A673 (cell line): ENCODE measurements at regions not wholly inside any gene's neighbourhood (a gene's known extent, or its start where the extent isn't known, plus 50 kb on each side); places are given as distances from the start of the nearest gene placed in this dataset.

ENCODE experiments used
- BruUV-seq: library from RNA; stranded (reverse); fragments of 400-500 nt; replicated peaks from 2 replicates; lab custom pipeline; 2021; lab: Mats Ljungman, UMichigan
- CTCF ChIA-PET: fragments of 300-600 bp; sonication (Branson Sonifier 250); formaldehyde crosslinking; loops from one replicate; lab custom pipeline; 2022; ENCODE audit warnings: antibody characterized with exemption; lab: Charles Lee
- POLR2A ChIA-PET: fragments of 300-600 bp; sonication (Branson Sonifier 250); formaldehyde crosslinking; loops from one replicate; lab custom pipeline; 2022; ENCODE audit warnings: antibody characterized with exemption; ENCODE audit not compliant: low non-redundant PET; lab: Charles Lee
- DNase-seq: peaks from one replicate; pipeline ENCODE4 v3.0.0-alpha.2; 2015; ENCODE audit warnings: low spot score
- H3K27ac ChIP-seq: fragments of 200-600 bp; sonication (generic); 2 replicates; pipeline ENCODE4 v1.5.1; 2016; ENCODE audit warnings: mixed run types, low read depth, mild to moderate bottlenecking, mixed read lengths, antibody characterized with exemption, low read length; ENCODE audit not compliant: poor library complexity, severe bottlenecking
- H3K27me3 ChIP-seq: fragments of 200-600 bp; sonication (generic); replicated peaks from 2 replicates; pipeline ENCODE4 v1.6.1; 2017; ENCODE audit warnings: mixed run types, low read depth, mild to moderate bottlenecking, mixed read lengths, antibody characterized with exemption, low read length; ENCODE audit not compliant: insufficient read depth, poor library complexity
- H3K36me3 ChIP-seq: fragments of 200-600 bp; sonication (generic); 2 replicates; pipeline ENCODE4 v1.6.1; 2016; ENCODE audit warnings: mixed run types, mild to moderate bottlenecking, mixed read lengths, antibody characterized with exemption, low read length; ENCODE audit not compliant: insufficient read depth, poor library complexity, severe bottlenecking
- H3K4me1 ChIP-seq: fragments of 200-600 bp; sonication (generic); 2 replicates; pipeline ENCODE4 v1.6.1; 2017; ENCODE audit warnings: mixed run types, mild to moderate bottlenecking, mixed read lengths, antibody characterized with exemption, low read length; ENCODE audit not compliant: insufficient read depth, poor library complexity, severe bottlenecking
- H3K4me3 ChIP-seq: fragments of 200-600 bp; sonication (generic); 2 replicates; pipeline ENCODE4 v1.5.1; 2016; ENCODE audit warnings: low read depth, mixed run types, mild to moderate bottlenecking, mixed read lengths, low read length; ENCODE audit not compliant: poor library complexity, severe bottlenecking
- H3K9me3 ChIP-seq: fragments of 200-600 bp; sonication (generic); 2 replicates; pipeline ENCODE4 v1.6.1; 2016; ENCODE audit warnings: mixed run types, low read depth, mild to moderate bottlenecking, mixed read lengths, antibody characterized with exemption, low read length; ENCODE audit not compliant: poor library complexity, severe bottlenecking
- CTCF ChIP-seq: fragments of 300-800, 200-600 bp; sonication (generic); conservative IDR thresholded peaks from 2 replicates; pipeline ENCODE4 v1.5.1; 2017; ENCODE audit warnings: low read depth, mild to moderate bottlenecking, antibody characterized with exemption, low read length, moderate library complexity, mixed read lengths
- EZH2 ChIP-seq: fragments of 200-600 bp; sonication (generic); IDR thresholded peaks from 2 replicates; pipeline ENCODE4 v1.6.1; 2017; ENCODE audit warnings: borderline replicate concordance, low read depth, mild to moderate bottlenecking, mixed read lengths, antibody characterized with exemption, low read length; ENCODE audit not compliant: poor library complexity, severe bottlenecking
- intact Hi-C: fragments of 100-400 bp; cut with micrococcal nuclease; formaldehyde crosslinking; loops from one replicate; pipeline ENCODE4 v1.10.0; 2022; ENCODE audit not compliant: unreplicated experiment

- BruUV-seq: no TSS peak
- Histone ChIP-seq H3K36me3 (no peaks in the 10 kb centered on the region), H3K4me3 (no peak overlapping the region), H3K27ac (no peak overlapping the region), H3K4me1 (peaks cover 5% of the 10 kb centered on the region), H3K27me3 (peaks cover 7% of the 10 kb centered on the region), H3K9me3 (no peaks in the 10 kb centered on the region)
- intact Hi-C loops: no loop called here
- no peak for DNase-seq
- ChIA-PET POLR2A (no interaction called here), CTCF (no interaction called here)
- TF ChIP-seq EZH2: no peak
- no peak for TF ChIP-seq CTCF
Observed at GRCh38 chr1:23616292-23616824, 57.1 kb upstream of the ID3 start.

GRCh38 chr1:23615852-23616251 lies 56.6 kb upstream of the ID3 start:
- H3K27me3 ChIP-seq: peaks cover 7% of the 10 kb centered on the region
- no TSS peak for BruUV-seq
- ChIA-PET POLR2A (no interaction called here), CTCF (no interaction called here)
- no peak overlapping the region for H3K4me3 ChIP-seq
- H3K36me3 ChIP-seq: no peaks in the 10 kb centered on the region
- H3K9me3 ChIP-seq: no peaks in the 10 kb centered on the region
- peaks cover 5% of the 10 kb centered on the region for H3K4me1 ChIP-seq
- no peak for DNase-seq
- intact Hi-C loops: no loop called here
- TF ChIP-seq EZH2: no peak
- no peak overlapping the region for H3K27ac ChIP-seq

- BruUV-seq: no TSS peak
Observed at GRCh38 chr1:23615423-23615822, 56.1 kb upstream of the ID3 start.

More at GRCh38 chr1:23615423-23615822, 56.1 kb upstream of the ID3 start:
- POLR2A ChIA-PET: no interaction called here
- TF ChIP-seq EZH2 (no peak), CTCF (no peak)
- intact Hi-C loops: no loop called here
- Histone ChIP-seq H3K36me3 (no peaks in the 10 kb centered on the region), H3K4me1 (peaks cover 5% of the 10 kb centered on the region), H3K9me3 (no peaks in the 10 kb centered on the region), H3K27me3 (peaks cover 7% of the 10 kb centered on the region), H3K4me3 (no peak overlapping the region), H3K27ac (no peak overlapping the region)
- CTCF ChIA-PET: no interaction called here
- DNase-seq: no peak
